ENCODE measurements at regions not wholly inside any gene's neighbourhood (a gene's known extent, or its start where the extent isn't known, plus 50 kb on each side); places are given as distances from the start of the nearest gene placed in this dataset.

DNA sequence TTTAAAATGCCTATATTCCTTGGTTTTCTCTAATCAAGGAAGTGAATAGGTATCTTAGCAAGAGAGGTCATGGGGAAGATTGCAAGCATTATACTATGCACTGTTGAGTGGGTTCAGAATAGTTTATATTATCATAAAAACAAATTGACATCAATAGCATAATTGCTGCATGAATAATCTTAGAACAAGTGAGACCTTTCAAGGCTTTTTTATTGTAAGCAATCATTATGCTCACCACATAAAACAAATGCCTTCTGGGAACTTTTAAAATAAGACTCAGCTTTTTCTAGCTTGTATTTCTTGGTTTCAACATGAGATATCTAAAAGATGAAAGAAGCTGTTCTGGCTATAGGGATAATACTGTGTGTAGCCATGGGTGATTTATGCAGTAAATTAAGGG, 135.6 kb upstream of the ZC3H12C start (continued):
- TF ChIP-seq, protein P1, sequence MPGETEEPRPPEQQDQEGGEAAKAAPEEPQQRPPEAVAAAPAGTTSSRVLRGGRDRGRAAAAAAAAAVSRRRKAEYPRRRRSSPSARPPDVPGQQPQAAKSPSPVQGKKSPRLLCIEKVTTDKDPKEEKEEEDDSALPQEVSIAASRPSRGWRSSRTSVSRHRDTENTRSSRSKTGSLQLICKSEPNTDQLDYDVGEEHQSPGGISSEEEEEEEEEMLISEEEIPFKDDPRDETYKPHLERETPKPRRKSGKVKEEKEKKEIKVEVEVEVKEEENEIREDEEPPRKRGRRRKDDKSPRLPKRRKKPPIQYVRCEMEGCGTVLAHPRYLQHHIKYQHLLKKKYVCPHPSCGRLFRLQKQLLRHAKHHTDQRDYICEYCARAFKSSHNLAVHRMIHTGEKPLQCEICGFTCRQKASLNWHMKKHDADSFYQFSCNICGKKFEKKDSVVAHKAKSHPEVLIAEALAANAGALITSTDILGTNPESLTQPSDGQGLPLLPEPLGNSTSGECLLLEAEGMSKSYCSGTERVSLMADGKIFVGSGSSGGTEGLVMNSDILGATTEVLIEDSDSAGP (CRISPR knock-in tag; IDR thresholded peaks at IDR 0.05; ENCODE audit: borderline replicate concordance) = no peak
- TF ChIP-seq, protein P2, sequence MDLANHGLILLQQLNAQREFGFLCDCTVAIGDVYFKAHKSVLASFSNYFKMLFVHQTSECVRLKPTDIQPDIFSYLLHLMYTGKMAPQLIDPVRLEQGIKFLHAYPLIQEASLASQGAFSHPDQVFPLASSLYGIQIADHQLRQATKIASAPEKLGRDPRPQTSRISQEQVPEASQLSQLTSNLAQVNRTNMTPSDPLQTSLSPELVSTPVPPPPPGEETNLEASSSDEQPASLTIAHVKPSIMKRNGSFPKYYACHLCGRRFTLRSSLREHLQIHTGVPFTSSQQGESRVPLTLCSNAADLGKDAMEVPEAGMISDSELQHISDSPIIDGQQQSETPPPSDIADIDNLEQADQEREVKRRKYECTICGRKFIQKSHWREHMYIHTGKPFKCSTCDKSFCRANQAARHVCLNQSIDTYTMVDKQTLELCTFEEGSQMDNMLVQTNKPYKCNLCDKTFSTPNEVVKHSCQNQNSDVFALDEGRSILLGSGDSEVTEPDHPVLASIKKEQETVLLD (CRISPR knock-in tag; IDR thresholded peaks at IDR 0.05; ENCODE audit: low read depth) = no peak
- TF ChIP-seq PPARG (CRISPR knock-in tag; conservative IDR thresholded peaks at IDR 0.05) (no peak), GATA4 (IDR thresholded peaks at IDR 0.05; ENCODE audit: borderline replicate concordance, low read depth) (no peak), SNAI1 (CRISPR knock-in tag; IDR thresholded peaks at IDR 0.05; ENCODE audit: borderline replicate concordance) (no peak), ZNF749 (CRISPR knock-in tag; IDR thresholded peaks at IDR 0.05; ENCODE audit: borderline replicate concordance) (no peak), KDM4B (CRISPR knock-in tag; IDR thresholded peaks at IDR 0.05) (no peak)

DNA sequence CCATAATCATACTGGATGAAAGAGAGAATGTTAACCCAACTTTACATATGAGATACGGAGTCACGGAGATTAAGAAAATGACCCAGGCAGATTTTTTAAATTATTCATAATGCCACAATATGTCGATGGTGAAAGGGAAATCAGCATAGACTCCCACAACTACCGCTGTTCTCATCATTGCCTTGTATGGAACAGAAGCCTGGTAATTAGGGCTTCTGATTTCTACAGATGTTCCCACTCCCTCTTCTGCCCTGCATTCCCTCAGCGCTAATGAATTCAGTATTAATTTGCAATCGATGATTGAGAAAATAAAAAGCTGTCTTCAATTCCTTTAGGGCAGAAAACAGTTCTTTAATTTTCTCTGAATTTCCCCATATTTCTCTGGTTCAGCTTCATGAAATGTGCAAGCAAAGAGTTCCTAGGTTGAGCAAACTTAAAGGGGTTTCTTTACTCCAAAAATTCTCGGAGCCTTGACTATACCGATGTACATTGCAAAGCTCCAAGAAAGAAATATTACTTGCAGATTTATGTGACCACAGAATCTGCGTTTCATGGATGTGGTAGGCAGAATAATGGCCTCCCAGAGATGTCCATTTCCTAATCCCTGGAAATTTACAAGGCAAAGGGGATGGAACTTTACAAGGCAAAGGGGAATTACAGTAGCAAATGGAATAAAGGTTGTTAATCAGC, 134.9 kb upstream of the ZC3H12C start:
- Histone ChIP-seq H3K79me2 (ENCODE audit: insufficient read depth, low read length) (no peaks in the 10 kb centered on the region), H3K9ac (ENCODE audit: insufficient read depth, low read depth, low read length) (no peak overlapping the region), H2AFZ (ENCODE audit: low read length) (no peak overlapping the region), H3K4me1 (ENCODE audit: insufficient read depth, low read length) (no peaks in the 10 kb centered on the region), H3K27ac (ENCODE audit: extremely low read length, insufficient read depth, low read length) (no peak overlapping the region), H3K9me3 (ENCODE audit: low read length) (no peaks in the 10 kb centered on the region), H3K4me2 (ENCODE audit: low read depth, low read length) (no peak overlapping the region), H3K36me3 (replicated peaks in 1 of 2; ENCODE audit: control insufficient read depth in 1 of 2, insufficient read depth in 2 of 2, low read length in 2 of 2) (no peaks in the 10 kb centered on the region), H4K20me1 (ENCODE audit: insufficient read depth, low read length) (no peaks in the 10 kb centered on the region), H3K27me3 (ENCODE audit: control insufficient read depth in 1 of 2, insufficient read depth in 2 of 2, low read length in 2 of 2) (no peaks in the 10 kb centered on the region), H3K4me3 (replicated peaks in 1 of 3; ENCODE audit: insufficient read depth in 1 of 3, low read depth in 2 of 3, low read length in 3 of 3) (no peak overlapping the region)
- intact Hi-C loops (cut with micrococcal nuclease; ENCODE audit: unreplicated experiment) = no loop called here
- in situ Hi-C loops (cut with HindIII; ENCODE audit: extremely low pct_ligation_motif_present, low pct_unique_long_range_greater_than_20kb) = no loop called here
- 34% methylated on average over 9 of the region's 9 CpGs for WGBS (ENCODE audit: low lambda C conversion rate)
- no peak for DNase-seq (ENCODE audit: low spot score)
- POLR2A ChIA-PET = no interaction called here
- TF ChIP-seq SP1 (IDR thresholded peaks at IDR 0.05) (no peak), SP1 (CRISPR knock-in tag; IDR thresholded peaks at IDR 0.05) (no peak), YY1 (IDR thresholded peaks at IDR 0.05; ENCODE audit: insufficient read depth, insufficient replicate concordance, low read depth, low read length) (no peak), HIC2 (CRISPR knock-in tag; IDR thresholded peaks at IDR 0.05; ENCODE audit: low read depth) (no peak), NKX3-1 (CRISPR knock-in tag; IDR thresholded peaks at IDR 0.05) (no peak), RNF2 (conservative IDR thresholded peaks at IDR 0.05; ENCODE audit: low read depth) (no peak)
- TF ChIP-seq, protein P3, sequence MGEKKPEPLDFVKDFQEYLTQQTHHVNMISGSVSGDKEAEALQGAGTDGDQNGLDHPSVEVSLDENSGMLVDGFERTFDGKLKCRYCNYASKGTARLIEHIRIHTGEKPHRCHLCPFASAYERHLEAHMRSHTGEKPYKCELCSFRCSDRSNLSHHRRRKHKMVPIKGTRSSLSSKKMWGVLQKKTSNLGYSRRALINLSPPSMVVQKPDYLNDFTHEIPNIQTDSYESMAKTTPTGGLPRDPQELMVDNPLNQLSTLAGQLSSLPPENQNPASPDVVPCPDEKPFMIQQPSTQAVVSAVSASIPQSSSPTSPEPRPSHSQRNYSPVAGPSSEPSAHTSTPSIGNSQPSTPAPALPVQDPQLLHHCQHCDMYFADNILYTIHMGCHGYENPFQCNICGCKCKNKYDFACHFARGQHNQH (CRISPR knock-in tag; IDR thresholded peaks at IDR 0.05) = no peak
- FAIRE-seq = no peak
- CTCF ChIA-PET (ENCODE audit: low intra/inter-chr PET ratio, low total read pairs) = no interaction called here
- ATAC-seq = no peak
- BruUV-seq (replicated peaks) = no TSS peak

Measured in HepG2 (cell line).